ENCODE measurements at regions not wholly inside any gene's neighbourhood (a gene's known extent, or its start where the extent isn't known, plus 50 kb on each side); places are given as distances from the start of the nearest gene placed in this dataset.
A peak's percentile ranks its signal among the peaks of the same experiment; 100 is the strongest.

GRCh38 chr7:115359955-115360354, 438.1 kb downstream of the MDFIC start:
- FAIRE-seq (no peak), DNase-seq (ENCODE audit: low read depth) (peak; percentile 33)
- no peak overlapping the region for H3K4me3 ChIP-seq (ENCODE audit: low read depth, low read length)
- TF ChIP-seq, protein P1, sequence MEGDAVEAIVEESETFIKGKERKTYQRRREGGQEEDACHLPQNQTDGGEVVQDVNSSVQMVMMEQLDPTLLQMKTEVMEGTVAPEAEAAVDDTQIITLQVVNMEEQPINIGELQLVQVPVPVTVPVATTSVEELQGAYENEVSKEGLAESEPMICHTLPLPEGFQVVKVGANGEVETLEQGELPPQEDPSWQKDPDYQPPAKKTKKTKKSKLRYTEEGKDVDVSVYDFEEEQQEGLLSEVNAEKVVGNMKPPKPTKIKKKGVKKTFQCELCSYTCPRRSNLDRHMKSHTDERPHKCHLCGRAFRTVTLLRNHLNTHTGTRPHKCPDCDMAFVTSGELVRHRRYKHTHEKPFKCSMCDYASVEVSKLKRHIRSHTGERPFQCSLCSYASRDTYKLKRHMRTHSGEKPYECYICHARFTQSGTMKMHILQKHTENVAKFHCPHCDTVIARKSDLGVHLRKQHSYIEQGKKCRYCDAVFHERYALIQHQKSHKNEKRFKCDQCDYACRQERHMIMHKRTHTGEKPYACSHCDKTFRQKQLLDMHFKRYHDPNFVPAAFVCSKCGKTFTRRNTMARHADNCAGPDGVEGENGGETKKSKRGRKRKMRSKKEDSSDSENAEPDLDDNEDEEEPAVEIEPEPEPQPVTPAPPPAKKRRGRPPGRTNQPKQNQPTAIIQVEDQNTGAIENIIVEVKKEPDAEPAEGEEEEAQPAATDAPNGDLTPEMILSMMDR (IDR thresholded peaks at IDR 0.05; ENCODE audit: insufficient read depth, low read length, severe bottlenecking), result no peak
- H3K36me3 ChIP-seq (ENCODE audit: control insufficient read depth, insufficient read depth, low read length), result no peaks in the 10 kb centered on the region
- no peaks in the 10 kb centered on the region for H3K27me3 ChIP-seq (ENCODE audit: control insufficient read depth, insufficient read depth, low read length)

- Histone ChIP-seq H3K27me3 (ENCODE audit: control insufficient read depth, insufficient read depth, low read length) (no peaks in the 10 kb centered on the region), H3K36me3 (ENCODE audit: control insufficient read depth, insufficient read depth, low read length) (no peaks in the 10 kb centered on the region), H3K4me3 (ENCODE audit: low read depth, low read length) (no peak overlapping the region)
- DNase-seq (ENCODE audit: low read depth) (no peak), FAIRE-seq (no peak)
- TF ChIP-seq, protein P1 (IDR thresholded peaks at IDR 0.05; ENCODE audit: insufficient read depth, low read length, severe bottlenecking), result no peak
Observed at GRCh38 chr7:115359119-115359518, 437.2 kb downstream of the MDFIC start.

- TF ChIP-seq, protein P1 (IDR thresholded peaks at IDR 0.05; ENCODE audit: insufficient read depth, low read length, severe bottlenecking), result no peak
- Histone ChIP-seq H3K4me3 (ENCODE audit: low read depth, low read length) (no peak overlapping the region), H3K27me3 (ENCODE audit: control insufficient read depth, insufficient read depth, low read length) (no peaks in the 10 kb centered on the region), H3K36me3 (ENCODE audit: control insufficient read depth, insufficient read depth, low read length) (no peaks in the 10 kb centered on the region)
- DNase-seq (ENCODE audit: low read depth) (no peak), FAIRE-seq (no peak)
Observed at GRCh38 chr7:115357703-115357999, 435.8 kb downstream of the MDFIC start.

GRCh38 chr7:115356999-115357702, 435.3 kb downstream of the MDFIC start:
- FAIRE-seq (no peak), DNase-seq (ENCODE audit: low read depth) (no peak)
- TF ChIP-seq, protein P1 (IDR thresholded peaks at IDR 0.05; ENCODE audit: insufficient read depth, low read length, severe bottlenecking), result no peak
- Histone ChIP-seq H3K4me3 (ENCODE audit: low read depth, low read length) (no peak overlapping the region), H3K27me3 (ENCODE audit: control insufficient read depth, insufficient read depth, low read length) (no peaks in the 10 kb centered on the region), H3K36me3 (ENCODE audit: control insufficient read depth, insufficient read depth, low read length) (no peaks in the 10 kb centered on the region)

DNA sequence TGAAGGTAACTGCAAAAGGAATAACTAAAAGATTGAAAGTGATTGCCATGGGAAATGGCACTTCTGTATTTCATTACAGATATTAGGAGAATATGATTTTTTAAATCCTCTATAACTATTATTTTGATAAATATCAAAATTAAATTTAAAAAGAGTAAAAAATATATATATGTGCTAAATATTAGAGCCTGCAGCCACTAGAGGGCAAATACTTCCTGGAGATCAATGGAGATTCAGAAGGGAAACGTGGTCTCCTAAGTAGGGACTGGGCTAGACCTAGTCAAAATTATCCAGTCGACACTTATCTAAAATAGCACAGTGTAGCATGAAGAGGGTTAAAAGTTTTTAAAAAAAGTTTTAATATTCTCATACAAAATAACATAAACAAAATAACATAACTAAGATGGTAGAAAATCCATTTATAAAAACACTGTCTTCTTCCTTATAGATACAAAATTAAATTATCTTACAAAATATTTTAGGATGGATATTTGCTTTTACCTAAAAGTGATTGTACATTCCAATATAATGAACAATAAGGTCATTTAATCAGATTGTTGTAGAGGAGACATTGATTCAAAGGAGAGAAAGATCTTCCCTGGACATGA, 434.3 kb downstream of the MDFIC start:
- Histone ChIP-seq H3K36me3 (ENCODE audit: control insufficient read depth, insufficient read depth, low read length) (no peaks in the 10 kb centered on the region), H3K27me3 (ENCODE audit: control insufficient read depth, insufficient read depth, low read length) (no peaks in the 10 kb centered on the region), H3K4me3 (ENCODE audit: low read depth, low read length) (no peak overlapping the region)
- FAIRE-seq (no peak), DNase-seq (ENCODE audit: low read depth) (peak; percentile 25)
- TF ChIP-seq, protein P1 (IDR thresholded peaks at IDR 0.05; ENCODE audit: insufficient read depth, low read length, severe bottlenecking), result peak; percentile 25

GRCh38 chr7:115354925-115355324, 433.0 kb downstream of the MDFIC start:
- no peak for DNase-seq (ENCODE audit: low read depth)
- no peak for FAIRE-seq
- Histone ChIP-seq H3K4me3 (ENCODE audit: low read depth, low read length) (no peak overlapping the region), H3K36me3 (ENCODE audit: control insufficient read depth, insufficient read depth, low read length) (no peaks in the 10 kb centered on the region), H3K27me3 (ENCODE audit: control insufficient read depth, insufficient read depth, low read length) (no peaks in the 10 kb centered on the region)
- TF ChIP-seq, protein P1 (IDR thresholded peaks at IDR 0.05; ENCODE audit: insufficient read depth, low read length, severe bottlenecking), result no peak
